GM19397 (cell line): ENCODE measurements at regions not wholly inside any gene's neighbourhood (a gene's known extent, or its start where the extent isn't known, plus 50 kb on each side); places are given as distances from the start of the nearest gene placed in this dataset.

Source experiments
- ATAC-seq: cut with Tn5 transposase; IDR thresholded peaks from one replicate; pipeline ENCODE4 v1.9.1; 2021; ENCODE audit warnings: mild to moderate bottlenecking, moderate library complexity; ENCODE audit not compliant: unreplicated experiment

DNA sequence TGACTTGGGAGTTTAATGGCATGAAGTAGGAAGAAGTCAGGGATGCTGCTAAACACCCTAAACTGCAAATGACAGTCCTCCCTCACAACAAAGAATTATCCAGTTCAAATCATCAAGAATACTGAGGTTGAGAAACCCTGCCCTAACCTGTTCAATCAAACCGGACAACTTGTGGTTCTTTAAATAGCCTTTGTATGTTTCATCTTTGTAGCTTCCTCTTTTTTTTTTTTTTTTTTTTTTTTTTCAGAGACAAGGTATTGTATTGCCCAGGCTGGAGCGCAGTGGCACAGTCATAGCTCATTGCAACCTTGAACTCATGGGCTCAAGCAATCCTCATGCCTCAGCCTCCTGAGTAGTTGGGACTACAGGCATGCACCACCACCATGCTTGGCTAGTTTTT, 52.5 kb upstream of the TTC29 start:
- no peak for ATAC-seq

DNA sequence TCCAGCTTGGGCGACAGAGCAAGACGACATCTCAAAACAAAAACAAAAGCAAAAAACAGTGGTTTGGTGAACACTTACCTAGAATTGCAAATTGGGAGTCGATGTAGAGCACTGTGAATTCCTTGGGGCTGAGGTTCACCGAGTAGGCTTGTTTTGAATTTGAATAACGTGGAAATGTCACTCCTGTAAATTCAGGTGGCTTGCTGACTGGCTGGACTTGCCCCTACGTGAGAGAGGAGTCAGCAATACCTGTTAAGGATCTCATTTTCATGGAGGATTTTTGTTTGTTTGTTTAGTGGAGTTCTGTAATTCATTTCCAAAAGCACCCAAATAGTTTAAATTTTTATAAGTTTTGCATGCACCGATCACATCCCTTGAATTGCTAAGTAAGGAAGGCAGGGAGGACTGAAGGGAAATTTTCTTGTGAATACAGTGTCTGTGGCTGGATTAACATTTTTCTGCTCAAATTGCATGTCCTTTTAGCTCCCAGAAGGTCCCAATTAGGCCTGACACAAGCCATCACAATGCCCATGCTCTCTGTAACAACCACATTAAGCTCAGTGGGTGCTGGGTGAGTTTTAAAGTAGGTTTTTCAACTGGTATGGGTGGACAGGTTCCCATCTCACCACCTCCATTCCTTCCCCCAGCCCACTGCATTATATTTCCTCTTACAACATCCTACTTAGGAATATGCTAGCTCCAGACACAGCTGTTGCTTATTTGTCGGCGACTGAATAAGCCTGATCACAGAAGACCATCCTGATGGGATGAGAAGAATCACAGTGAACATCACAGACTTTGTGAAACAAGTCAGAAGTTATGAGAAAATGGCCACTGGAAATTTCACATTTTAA, 58.5 kb upstream of the TTC29 start:
- ATAC-seq = no peak

DNA sequence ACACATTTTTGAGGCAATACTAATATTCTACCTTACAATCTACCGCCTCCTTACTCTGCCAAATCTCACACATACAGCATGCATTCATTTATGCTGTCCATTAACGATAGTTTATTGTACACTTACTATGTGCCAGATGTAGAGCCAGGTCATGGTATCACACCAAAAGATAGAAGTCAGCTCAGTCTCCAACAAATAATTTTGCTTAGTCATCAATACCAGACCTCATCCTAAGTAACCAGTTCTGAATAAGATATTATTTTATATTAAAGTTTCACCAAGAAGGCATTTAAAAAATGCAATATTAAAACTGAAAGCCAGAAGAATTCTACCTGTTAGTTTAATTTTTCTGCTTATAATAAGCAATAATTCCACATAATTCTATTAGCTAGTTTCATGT, 60.6 kb upstream of the TTC29 start:
- ATAC-seq = no peak

DNA sequence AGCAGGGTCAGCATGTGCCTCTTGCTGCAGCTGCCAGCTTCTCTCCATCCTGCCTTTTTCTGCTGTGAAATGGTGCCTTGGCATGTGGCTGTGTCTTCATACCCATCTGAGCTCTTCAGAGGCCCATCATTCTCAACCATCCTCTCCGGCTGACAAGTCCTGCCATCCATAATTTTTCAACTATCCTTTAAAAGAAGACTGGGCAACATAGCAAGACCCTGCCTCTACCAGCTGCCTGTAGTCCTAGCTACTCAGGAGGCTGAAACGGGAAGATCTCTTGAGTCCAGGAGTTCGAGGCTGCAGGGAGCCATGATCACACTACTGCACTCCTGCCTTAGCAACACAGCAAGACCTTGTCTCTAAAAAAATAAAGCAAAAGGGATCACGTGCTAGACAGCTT, 64.2 kb upstream of the TTC29 start:
- ATAC-seq = no peak

DNA sequence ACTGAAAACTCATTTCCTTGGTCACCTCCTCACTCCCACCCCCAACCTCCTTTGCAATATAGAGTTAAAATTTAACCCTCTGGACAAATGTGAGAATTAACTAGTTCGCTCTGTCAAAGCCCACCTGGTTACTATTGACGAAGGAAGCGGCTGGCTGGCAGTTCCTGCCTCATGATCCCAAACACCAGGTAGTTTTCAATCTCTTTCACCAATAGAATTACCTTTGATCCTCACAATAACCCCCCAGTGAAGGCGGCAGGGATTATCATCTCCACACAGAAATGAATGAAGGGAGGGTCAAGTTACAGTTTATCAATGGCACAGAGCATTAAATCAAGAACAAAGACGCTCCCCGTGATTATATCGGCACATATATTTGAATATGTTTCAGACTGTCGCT, 65.7 kb upstream of the TTC29 start:
- no peak for ATAC-seq

DNA sequence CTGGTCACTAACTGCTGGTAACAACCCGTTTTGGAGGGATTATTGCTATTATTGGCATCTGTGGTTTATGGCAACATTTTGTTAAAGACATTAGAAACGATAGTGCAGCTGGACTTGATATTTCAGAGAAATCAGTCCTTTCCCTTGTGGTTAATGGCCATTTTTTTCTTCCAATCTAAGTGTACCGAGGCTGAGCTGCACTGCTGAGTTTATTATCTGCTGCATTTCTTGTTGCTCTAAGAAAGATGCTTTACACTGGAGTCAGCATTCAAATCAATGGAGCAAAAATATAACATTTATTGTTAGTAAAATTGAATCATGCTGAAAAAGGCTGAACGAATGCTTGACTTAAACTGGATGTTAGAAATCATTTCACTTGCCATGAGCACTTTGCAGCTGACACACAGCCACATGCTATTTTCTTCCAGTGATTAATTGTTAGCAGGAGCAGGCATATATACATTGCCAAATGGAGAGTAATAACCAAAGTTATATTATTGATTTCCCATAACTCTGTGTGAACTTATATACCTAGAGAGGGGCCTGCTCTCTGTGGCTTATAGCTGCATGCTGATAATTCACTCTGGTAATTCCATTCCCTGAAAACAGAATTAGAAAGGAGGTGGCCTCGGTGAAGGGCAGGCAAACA, 66.5 kb upstream of the TTC29 start:
- ATAC-seq = no peak

DNA sequence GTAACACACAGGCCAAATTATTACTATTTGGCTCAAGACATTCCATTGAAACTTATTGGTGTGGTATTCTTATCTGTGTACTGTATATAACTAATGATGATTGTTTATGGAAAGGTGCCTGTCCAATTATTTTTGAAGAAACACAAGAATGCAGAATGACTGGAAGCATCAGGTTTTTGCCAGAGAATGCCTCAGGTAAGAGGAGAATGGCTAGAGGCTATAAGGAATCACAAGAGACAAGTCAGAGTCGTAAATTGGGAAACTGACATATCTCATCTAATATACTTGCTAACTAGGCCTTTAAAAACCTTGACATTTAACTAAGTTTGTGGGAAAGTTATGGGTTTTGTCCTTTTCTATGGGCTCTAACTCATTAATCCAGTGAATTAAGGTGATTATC, 69.3 kb upstream of the TTC29 start:
- no peak for ATAC-seq

DNA sequence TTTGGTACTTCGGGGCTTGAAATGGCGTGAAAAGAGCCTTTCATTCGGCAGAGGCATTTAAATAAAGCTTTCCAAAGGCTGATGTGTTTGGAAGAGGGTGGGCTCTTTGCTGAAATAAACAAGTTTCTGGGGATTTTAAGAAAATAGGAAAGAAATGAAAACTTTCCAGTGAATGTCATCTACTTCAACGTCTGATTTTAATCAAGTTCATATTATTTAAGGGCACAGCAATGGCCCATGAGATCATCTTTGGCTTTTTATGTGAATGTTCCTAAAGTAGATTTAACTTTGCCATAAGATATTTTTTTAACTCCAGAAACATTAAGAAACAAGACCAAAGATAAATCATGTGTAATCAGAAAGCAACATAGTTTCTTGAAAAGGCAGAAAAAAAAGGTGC, 69.8 kb upstream of the TTC29 start:
- ATAC-seq = no peak

DNA sequence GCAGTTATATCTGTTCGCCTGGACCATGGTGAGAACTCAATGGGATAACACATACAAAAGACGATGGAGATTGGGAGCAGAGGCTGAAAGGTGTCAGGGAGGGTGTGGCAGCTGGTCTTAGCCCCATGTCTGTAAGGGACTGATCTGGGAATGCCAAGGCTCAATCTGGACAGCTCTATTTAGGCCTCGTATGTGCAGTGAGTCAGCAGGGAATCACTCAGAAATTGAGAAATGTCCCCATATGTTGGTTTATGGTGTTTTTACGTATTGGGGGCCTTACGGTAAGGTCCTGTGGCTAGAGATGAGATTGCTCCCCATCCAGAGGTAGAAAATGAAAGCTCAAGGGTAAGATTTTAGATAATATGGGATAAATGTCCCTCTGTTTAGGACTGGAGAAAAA, 71.4 kb upstream of the TTC29 start:
- no peak for ATAC-seq

DNA sequence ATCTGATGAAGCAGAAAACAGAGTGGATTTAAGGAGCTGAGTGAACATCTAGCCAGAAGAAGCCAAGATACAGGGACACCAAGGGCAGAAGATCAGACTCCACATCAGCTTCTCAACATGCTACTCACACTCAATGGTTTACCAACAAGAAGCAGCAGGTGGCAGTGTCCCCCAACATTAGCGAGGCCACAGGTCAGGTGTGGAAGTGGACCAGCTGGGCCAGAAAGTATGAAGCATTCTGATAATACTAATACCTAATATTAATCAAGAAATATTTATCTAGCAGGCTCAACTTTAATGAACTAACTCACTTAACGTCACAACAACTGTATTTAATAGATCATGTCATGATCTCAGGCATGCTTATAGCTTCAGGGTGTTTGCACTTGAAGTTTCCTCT, 73.4 kb upstream of the TTC29 start:
- peak; percentile 80 for ATAC-seq

DNA sequence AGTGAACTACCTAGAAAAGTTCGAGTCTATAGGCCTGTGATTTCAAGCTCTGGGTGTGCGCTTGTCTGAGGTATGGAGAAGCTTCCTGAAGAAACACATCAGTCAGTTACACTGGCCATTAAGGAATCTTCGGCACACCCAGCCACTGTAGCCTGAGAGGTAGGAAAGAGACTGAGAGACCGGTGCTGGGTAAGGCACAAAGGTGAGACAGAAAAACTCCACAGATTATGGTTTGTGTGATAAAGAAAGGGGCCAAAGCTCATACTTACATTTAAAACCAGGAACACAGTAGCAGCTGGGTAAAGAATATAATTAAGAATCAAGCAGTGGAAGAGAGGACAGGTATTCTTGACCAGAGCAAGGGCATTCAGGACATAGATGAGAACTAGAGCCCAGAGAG, 74.8 kb upstream of the TTC29 start:
- no peak for ATAC-seq

DNA sequence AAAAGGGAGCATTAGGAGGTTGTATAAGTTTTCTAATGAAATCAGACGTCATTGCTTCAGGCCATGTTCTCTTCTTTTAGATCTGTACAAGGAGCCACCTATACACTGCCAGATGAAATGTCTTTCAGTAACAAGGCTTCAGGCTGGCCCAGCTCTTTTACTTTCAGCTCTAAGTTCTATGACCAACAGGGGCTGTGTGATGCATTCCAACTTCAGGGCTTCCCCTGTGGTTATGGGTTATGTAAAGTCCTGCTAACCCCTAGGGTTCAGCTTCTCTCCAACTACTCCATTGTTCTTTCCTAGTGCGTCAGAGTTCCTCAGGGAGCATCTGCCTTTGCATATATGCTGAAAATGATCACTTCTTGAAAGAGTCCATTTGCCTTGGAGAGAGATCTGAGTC, 79.4 kb upstream of the TTC29 start:
- no peak for ATAC-seq

DNA sequence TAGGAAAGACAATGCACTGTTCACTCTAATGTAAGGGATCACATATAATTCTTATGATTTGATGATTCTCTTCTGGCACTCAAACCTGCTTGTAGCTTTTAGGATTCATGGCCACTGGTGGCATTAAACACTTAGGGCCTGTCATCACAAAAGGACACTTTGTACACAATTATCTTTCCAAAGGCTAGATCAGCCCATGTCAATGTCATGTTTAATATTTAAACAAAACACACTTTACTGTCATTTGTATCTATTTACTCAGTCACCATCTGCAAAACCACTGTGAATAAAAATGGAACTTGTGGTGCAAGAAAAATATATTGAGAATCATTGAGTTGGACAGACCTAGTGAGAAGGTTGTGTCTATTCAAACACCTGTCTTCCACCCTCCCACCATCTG, 83.6 kb upstream of the TTC29 start:
- ATAC-seq = no peak

DNA sequence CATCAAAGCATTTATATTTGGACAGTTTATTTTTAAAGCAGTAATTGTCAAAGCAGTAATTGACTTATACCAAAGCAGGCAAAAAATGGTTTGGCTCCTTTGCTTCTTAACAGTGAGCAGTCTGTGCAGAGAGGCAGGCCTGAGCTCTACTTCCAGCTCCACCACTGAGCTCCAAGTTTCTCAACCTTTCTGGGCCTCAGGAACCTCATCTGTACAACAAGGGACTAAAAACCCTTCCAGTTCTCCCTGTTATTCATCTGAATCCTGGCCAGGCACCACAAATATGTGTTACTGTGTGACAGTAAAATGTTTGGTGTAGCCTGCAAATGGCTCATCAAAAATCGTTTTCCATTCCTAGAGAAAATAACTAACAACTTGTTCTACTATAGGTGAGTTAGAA, 88.7 kb upstream of the TTC29 start:
- no peak for ATAC-seq

DNA sequence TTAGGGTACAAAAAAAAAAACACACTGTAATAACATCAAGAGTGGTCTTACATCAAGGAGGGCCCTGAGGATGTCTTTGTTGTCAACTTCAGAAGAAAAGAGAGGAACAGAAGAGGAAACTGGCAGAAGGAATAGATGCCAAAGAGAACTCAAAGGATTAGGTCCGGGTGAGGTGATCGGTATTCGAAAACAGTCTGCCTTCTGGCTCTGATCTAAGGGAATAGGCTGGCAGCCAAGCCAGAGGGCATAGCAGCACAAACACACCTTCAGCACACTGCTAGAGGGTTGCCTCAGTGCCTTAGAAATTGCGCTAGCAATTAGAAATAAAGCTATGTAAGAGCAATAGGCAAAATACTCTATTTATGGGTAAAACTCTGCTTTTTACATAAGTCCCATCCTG, 91.4 kb upstream of the TTC29 start:
- ATAC-seq = no peak

DNA sequence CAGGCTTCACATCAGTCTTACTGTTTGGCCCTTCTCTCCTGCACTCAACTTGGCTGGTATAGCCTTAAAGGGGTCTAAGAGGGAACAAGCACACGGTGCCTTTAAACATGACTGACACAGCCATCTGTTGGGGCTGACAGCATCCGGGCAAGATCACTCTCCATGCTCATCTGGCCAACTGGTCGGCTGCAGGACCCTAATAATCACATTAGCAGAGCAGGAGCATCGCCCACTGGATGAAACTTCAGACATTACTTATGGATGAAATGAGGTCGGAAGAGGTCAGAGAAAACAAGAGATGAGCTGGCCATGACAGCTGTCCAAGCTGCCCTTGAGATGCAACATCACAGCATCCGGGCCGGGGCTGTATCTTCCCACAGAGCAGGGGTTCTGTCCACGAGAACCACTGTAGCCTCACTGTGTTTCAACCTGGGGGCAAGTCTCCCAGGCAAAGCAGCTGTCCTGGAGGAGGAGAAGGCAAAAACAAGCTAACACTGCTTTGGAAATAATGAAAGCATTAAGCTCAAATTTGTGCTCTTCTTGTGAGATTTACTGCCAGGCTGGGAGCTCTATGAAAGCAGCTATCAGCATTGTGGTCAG, 94.4 kb upstream of the TTC29 start:
- ATAC-seq = no peak

DNA sequence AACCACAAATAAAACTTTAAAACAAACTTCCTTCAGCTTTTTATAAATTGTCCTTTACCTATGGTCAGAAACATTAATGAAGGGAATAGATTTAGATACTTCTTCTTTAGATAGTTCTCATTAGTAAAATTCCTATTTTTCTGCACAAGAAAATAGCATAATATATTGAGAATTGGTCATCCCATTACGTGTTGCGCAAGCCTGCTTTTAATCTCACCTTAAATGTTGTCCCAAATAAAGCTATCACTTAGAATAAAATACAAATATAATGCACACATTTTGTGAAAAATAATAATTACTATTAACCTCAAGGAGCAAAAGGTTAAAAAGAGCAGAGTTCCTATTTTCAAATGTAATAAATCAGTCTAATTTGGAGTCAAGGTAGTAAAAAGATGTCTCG, 95.2 kb upstream of the TTC29 start:
- no peak for ATAC-seq

DNA sequence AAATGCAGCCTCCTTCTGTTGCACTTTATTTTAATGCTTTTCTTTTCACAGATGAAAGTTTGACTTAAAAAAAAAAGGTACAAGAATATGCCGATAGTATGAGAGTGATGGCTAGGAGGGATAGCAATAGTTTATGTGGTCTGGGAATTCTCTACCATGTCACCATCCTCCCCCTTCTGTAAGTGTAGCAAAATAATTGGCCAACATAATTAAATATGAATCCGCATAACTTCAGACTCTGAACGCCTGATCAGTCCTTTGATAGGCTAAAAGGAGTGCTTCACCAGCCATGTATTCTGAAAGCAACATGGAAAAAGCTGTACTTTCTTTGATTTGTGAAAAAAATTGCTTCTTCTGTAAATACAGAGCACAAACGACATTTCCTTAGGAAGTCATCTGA, 95.7 kb upstream of the TTC29 start:
- ATAC-seq = no peak

DNA sequence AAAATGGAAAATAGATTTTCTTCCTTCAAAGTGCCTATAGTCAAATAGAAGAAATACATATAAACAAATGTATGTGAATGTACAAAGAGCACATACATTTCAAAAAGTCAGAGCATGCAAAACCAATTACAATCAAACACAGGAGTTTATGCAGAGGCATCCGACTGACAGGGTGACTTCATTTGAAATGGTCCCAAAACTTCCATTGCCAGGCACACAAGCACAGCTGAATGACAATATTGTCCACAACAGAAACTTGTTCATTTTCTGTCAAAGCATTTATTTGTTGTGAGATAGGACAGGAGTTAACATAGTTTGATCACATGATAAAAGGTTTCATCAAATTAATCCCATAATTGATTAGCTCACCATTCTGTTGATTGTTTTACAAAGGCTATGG, 96.4 kb upstream of the TTC29 start:
- no peak for ATAC-seq

DNA sequence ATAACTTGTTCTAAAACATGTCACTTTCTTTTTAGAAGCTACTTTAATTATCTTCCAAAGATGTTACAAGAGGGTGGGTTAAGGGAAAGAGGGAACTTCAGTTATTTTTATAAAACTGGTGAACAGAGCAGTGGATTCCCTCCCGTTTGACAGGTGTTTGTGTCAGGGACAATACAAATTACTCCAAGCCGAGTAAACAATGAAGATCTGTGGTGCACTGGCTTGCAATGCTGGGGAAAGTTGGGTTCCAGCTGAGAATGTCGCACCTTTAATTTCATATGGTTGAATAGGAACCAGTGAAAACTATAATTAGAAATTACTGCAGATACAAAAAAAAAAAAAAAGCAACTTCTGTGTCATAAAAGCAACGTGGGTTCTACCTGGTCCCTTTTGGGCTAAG, 98.6 kb upstream of the TTC29 start:
- no peak for ATAC-seq

DNA sequence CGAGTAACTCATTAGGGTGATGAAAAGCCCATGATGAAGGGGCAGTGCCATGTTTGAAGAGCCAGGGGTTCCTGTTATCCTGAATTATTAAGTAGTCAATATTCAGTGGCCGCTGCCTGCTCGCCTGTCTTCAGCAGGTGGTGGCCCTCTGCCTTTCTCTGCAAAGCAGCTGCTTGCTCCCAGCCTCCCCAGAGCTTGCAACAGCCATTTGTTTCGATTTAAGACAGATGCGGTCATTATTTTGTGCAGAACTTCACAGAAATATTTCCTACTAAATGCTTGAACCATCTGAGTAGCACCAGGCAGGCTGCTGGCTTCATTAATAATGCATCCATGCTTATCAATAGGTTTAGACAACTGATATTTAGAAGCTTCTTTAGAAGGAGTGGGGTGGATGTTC, 104.3 kb upstream of the TTC29 start:
- no peak for ATAC-seq

DNA sequence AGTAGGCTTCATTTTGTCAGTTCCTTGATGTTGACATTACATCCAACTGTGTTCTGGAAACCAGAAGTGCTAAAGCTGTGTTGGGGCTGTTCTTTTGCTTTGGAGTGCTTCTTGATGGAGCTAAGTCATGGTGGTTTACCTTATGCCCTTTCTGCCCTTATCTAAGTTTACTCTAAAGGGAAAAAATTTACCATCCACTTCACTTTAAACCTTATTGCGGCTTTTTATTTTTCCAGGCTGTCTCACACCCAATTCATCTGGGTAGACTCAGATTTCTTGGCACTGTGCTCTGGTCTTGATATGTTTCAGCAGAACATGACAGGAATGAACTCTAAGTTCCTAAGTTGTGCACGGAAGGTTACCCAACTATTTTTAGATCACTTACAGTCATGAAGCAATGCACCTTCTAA, 104.7 kb upstream of the TTC29 start:
- no peak for ATAC-seq
